IMR-90 (cell line): ENCODE measurements at regions not wholly inside any gene's neighbourhood (a gene's known extent, or its start where the extent isn't known, plus 50 kb on each side); places are given as distances from the start of the nearest gene placed in this dataset.
"Not testable (repeated sequence)": the region's sequence is repeated elsewhere in the genome, so short reads cannot be mapped to it uniquely, and the experiment has no call there.

Source experiments
- ATAC-seq: fragments of 200-7000 bp; cut with Tn5 transposase; 2 replicates; pipeline ENCODE4 v1.9.1; 2020; ENCODE audit warnings: low read depth, mild to moderate bottlenecking, moderate library complexity
- BruUV-seq: library from RNA; stranded (reverse); fragments of 400-500 nt; replicated peaks from 2 replicates; lab custom pipeline; 2021; lab: Mats Ljungman, UMichigan
- CTCF ChIA-PET: fragments of 300-600 bp; formaldehyde crosslinking; extraction: SDS; loops from one replicate; lab custom pipeline; 2021; ENCODE audit warnings: antibody characterized with exemption; lab: Yijun Ruan, JAX
- POLR2A ChIA-PET: fragments of 300-600 bp; sonication (Branson Sonifier 250); formaldehyde crosslinking; loops from one replicate; lab custom pipeline; 2022; ENCODE audit warnings: antibody characterized with exemption; ENCODE audit not compliant: unreplicated experiment; lab: Charles Lee
- DNase-seq: peaks from one replicate; pipeline ENCODE4 v3.0.0; 2013
- H2AFZ ChIP-seq: replicated peaks from 2 replicates; pipeline ENCODE3; 2013; ENCODE audit warnings: low read length, mild to moderate bottlenecking; ENCODE audit not compliant: poor library complexity
- H2AK5ac ChIP-seq: 2 replicates; pipeline ENCODE4 v1.6.1; 2013; ENCODE audit warnings: low read depth, low read length, inconsistent platforms
- H2AK9ac ChIP-seq: replicated peaks from 2 replicates; pipeline ENCODE3; 2013; ENCODE audit warnings: mild to moderate bottlenecking, low read depth, low read length, moderate library complexity; ENCODE audit not compliant: poor library complexity
- H2BK120ac ChIP-seq: 2 replicates; pipeline ENCODE4 v1.6.1; 2013; ENCODE audit warnings: low read depth, low read length, inconsistent platforms
- H2BK15ac ChIP-seq: 3 replicates; pipeline ENCODE4 v1.6.1; 2013; ENCODE audit warnings: low read depth, low read length, inconsistent platforms
- H2BK20ac ChIP-seq: 2 replicates; pipeline ENCODE4 v1.6.1; 2013; ENCODE audit warnings: low read depth, mild to moderate bottlenecking, inconsistent platforms, low read length, moderate library complexity
- H2BK5ac ChIP-seq: 2 replicates; pipeline ENCODE4 v1.6.1; 2013; ENCODE audit warnings: mild to moderate bottlenecking, low read depth, low read length, inconsistent platforms; ENCODE audit not compliant: poor library complexity, severe bottlenecking
- H3K14ac ChIP-seq: replicated peaks from 2 replicates; pipeline ENCODE4 v1.6.1; 2013; ENCODE audit warnings: low read depth, low read length, inconsistent platforms
- H3K18ac ChIP-seq: 2 replicates; pipeline ENCODE4 v1.6.1; 2013; ENCODE audit warnings: low read depth, low read length, control low read depth
- H3K23ac ChIP-seq: 2 replicates; pipeline ENCODE4 v1.6.1; 2013; ENCODE audit warnings: low read depth, low read length, inconsistent platforms
- H3K27ac ChIP-seq: 2 replicates; pipeline ENCODE4 v1.5.1; 2013; ENCODE audit warnings: mild to moderate bottlenecking, control low read depth, low read length; ENCODE audit not compliant: insufficient read depth
- H3K27me3 ChIP-seq: 2 replicates; pipeline ENCODE4 v1.6.1; 2013; ENCODE audit warnings: low read length; ENCODE audit not compliant: control insufficient read depth, insufficient read depth
- H3K36me3 ChIP-seq: 2 replicates; pipeline ENCODE4 v1.6.1; 2013; ENCODE audit warnings: low read length, mixed read lengths; ENCODE audit not compliant: control insufficient read depth, insufficient read depth
- H3K4ac ChIP-seq: 2 replicates; pipeline ENCODE4 v1.6.1; 2013; ENCODE audit warnings: low read depth, low read length, inconsistent platforms
- H3K4me1 ChIP-seq: 2 replicates; pipeline ENCODE4 v1.6.1; 2013; ENCODE audit warnings: low read length, mixed read lengths; ENCODE audit not compliant: control insufficient read depth, insufficient read depth
- H3K4me2 ChIP-seq: 2 replicates; pipeline ENCODE4 v1.6.1; 2013; ENCODE audit warnings: low read depth, mild to moderate bottlenecking, control low read depth, low read length, moderate library complexity
- H3K4me3 ChIP-seq: 2 replicates; pipeline ENCODE4 v1.5.1; 2013; ENCODE audit warnings: low read depth, mild to moderate bottlenecking, control low read depth, low read length, moderate library complexity; ENCODE audit not compliant: insufficient read depth
- H3K56ac ChIP-seq: 2 replicates; pipeline ENCODE4 v1.6.1; 2013; ENCODE audit warnings: low read length, inconsistent platforms; ENCODE audit not compliant: insufficient read depth; ENCODE audit errors: extremely low read depth
- H3K79me1 ChIP-seq, 2 experiments: 2 replicates each; pipeline ENCODE4 v1.6.1; 2013; ENCODE audit warnings: low read length in 2 of 2, inconsistent platforms in 1 of 2, low read depth in 1 of 2
- H3K9ac ChIP-seq: 2 replicates; pipeline ENCODE4 v1.6.1; 2013; ENCODE audit warnings: low read depth, low read length, control low read depth
- H3K9me1 ChIP-seq: 2 replicates; pipeline ENCODE4 v1.6.1; 2013; ENCODE audit warnings: low read length, inconsistent platforms; ENCODE audit not compliant: insufficient read depth
- H3K9me3 ChIP-seq: 2 replicates; pipeline ENCODE4 v1.6.1; 2013; ENCODE audit warnings: low read length; ENCODE audit not compliant: control insufficient read depth, insufficient read depth
- H4K20me1 ChIP-seq: 2 replicates; pipeline ENCODE4 v1.6.1; 2013; ENCODE audit warnings: low read length, inconsistent platforms; ENCODE audit not compliant: insufficient read depth
- H4K5ac ChIP-seq: 2 replicates; pipeline ENCODE4 v1.6.1; 2013; ENCODE audit warnings: mild to moderate bottlenecking, low read depth, low read length, control low read depth
- H4K8ac ChIP-seq, 2 experiments: 2 replicates each; pipeline ENCODE4 v1.6.1; 2013; ENCODE audit warnings: low read depth in 2 of 2, low read length in 2 of 2, control low read depth in 1 of 2, inconsistent platforms in 1 of 2
- H4K91ac ChIP-seq: 2 replicates; pipeline ENCODE4 v1.6.1; 2013; ENCODE audit warnings: low read depth, low read length, inconsistent platforms; ENCODE audit not compliant: insufficient read depth
- whole genome bisulfite sequencing, 2 experiments: methylation state at CpG; one replicate each; pipeline versions ENCODE4 v1.1.5 to v1.1.7; 2013; ENCODE audit warnings: missing lambda C conversion rate in 2 of 2; ENCODE audit not compliant: insufficient read length in 1 of 2; ENCODE audit errors: extremely low coverage in 2 of 2; 5-methylcytosine and 5-hydroxymethylcytosine counted together
- dilution Hi-C: fragments of 300-500 bp; cut with HindIII; formaldehyde crosslinking; loops from one replicate; pipeline ENCODE4 v1.14.3; 2018; ENCODE audit warnings: low sequenced_read_pairs; ENCODE audit not compliant: unreplicated experiment
- in situ Hi-C: fragments of 300-500 bp; cut with MboI; formaldehyde crosslinking; loops from 3 replicates; pipeline ENCODE4 v1.14.3; 2019; ENCODE audit warnings: low sequenced_read_pairs, inconsistent platforms, mixed read lengths
- intact Hi-C: fragments of 100-400 bp; cut with micrococcal nuclease; formaldehyde crosslinking; loops from 2 replicates; pipeline ENCODE4 v1.10.0; 2022

GRCh38 chr7:76144664-76145270 lies 56.9 kb upstream of the SRRM3 start:
- H3K18ac ChIP-seq, POLR2A ChIA-PET, dilution Hi-C loops, DNase-seq, H2BK15ac ChIP-seq, H3K79me1 ChIP-seq, H2BK20ac ChIP-seq, CTCF ChIA-PET, H4K20me1 ChIP-seq, H3K23ac ChIP-seq, H2AFZ ChIP-seq, H3K9ac ChIP-seq, H3K9me3 ChIP-seq, H3K36me3 ChIP-seq, BruUV-seq, H4K91ac ChIP-seq, H2AK9ac ChIP-seq, H2AK5ac ChIP-seq, H3K4me2 ChIP-seq, H3K4me1 ChIP-seq, H3K27me3 ChIP-seq, H4K5ac ChIP-seq, intact Hi-C loops, H3K4ac ChIP-seq, H2BK5ac ChIP-seq, H3K9me1 ChIP-seq, H4K8ac ChIP-seq, H2BK120ac ChIP-seq, H3K27ac ChIP-seq, H3K14ac ChIP-seq, H3K56ac ChIP-seq, ATAC-seq, H3K4me3 ChIP-seq: not testable (repeated sequence)
- WGBS, 2 experiments, result 65% methylated on average over 2 of the region's 5 CpGs; no CpG with 5 or more reads in 1 of the 2 experiments
- in situ Hi-C loops, result loop anchor here (25.0 kb wide), 1 partner anchor 282 kb away; no protein-coding TSS in a partner anchor
